HG03432 (cell line): ENCODE measurements at regions not wholly inside any gene's neighbourhood (a gene's known extent, or its start where the extent isn't known, plus 50 kb on each side); places are given as distances from the start of the nearest gene placed in this dataset.

Experiments used
- ATAC-seq: cut with Tn5 transposase; IDR thresholded peaks from one replicate; pipeline ENCODE4 v1.9.1; 2021; ENCODE audit warnings: mild to moderate bottlenecking, moderate library complexity; ENCODE audit not compliant: unreplicated experiment

DNA sequence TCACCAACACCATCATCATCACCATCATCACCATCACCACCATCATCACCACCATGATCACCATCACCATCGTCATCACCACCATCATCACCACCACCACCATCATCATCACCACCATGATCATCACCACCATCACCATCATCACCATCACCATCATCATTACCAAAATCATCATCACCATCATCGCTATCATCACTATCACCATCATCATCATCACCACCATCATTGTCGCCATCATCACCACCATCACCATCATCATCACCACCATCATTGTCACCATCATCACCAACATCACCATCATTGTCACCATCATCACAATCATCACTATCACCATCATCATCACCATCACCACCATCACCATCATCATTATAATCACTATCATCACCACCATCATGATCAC is 893.5 kb downstream of the TBC1D22A start:
- no peak for ATAC-seq

DNA sequence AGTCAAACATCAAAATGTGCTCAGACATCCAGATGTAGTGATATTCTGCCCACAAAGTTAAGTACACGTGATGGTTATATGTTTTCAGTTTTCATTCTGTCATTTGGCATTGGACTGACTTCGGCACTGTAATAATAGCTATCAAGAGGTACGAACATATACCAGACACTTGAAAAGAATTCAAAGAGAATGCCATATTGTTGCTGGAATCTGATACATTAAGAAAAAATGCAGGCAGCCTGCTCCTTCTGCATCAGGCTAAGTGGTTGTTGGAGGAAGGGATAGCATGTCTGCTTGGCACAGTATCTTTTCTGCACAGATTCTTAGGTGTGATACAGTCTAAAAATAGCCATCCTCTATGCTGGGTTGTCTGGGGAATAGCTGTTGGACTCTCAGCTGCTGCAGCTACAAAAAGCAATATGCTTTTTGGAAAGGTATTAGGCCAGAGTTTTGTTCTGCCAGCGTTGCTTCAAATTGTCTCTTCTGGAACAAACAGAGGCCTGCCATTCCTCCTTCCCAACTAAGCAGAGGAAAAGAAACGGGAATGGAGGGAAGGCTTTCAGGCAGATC is 892.6 kb downstream of the TBC1D22A start:
- no peak for ATAC-seq

- ATAC-seq: no peak
These were observed 891.5 kb downstream of the TBC1D22A start for GRCh38 chr22:47653921-47654320.

- ATAC-seq: no peak
These were observed 889.0 kb downstream of the TBC1D22A start for GRCh38 chr22:47651216-47651987.

GRCh38 chr22:47647720-47648119 is 885.3 kb downstream of the TBC1D22A start:
- ATAC-seq: no peak

DNA sequence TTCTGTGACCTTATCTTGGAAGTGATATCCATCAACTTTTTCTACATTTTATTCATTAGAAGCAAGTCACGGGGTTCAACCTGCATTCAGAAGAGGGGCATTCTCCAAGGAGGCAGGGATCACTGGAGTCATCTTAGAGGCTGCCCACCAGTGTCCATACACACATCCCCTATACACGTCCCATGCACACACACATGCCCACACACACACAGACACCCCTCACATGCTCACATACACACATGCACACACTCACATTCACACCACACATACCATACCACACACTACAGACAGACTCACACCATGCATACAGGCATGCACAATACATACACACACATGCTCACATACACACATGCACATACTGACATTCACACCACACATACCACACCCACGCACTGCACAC is 884.7 kb downstream of the TBC1D22A start:
- no peak for ATAC-seq

DNA sequence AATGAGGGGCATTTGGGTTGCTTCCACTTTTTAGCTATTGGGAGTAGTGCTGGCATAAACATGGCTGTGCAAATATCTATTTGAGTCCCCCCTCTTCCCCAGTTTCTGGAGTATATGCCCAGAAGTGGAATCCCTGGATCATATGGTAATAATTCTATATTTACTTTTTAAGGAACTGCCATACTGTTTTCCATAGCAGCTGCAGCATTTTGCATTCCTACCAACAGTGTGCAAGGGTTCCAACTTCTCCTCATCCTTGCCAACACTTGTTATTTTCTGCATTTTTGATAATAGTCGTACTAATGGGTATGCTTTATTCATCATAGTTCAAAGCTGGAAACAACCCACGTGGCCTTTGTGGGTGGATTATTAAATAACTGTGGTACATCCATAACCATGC is 883.5 kb downstream of the TBC1D22A start:
- ATAC-seq: no peak

- no peak for ATAC-seq
These were observed 883.0 kb downstream of the TBC1D22A start for GRCh38 chr22:47645450-47645914.

- no peak for ATAC-seq
These were observed 871.9 kb downstream of the TBC1D22A start for GRCh38 chr22:47634347-47634746.

- ATAC-seq: no peak
These were observed 870.7 kb downstream of the TBC1D22A start for GRCh38 chr22:47633111-47633510.

- no peak for ATAC-seq
These were observed 870.3 kb downstream of the TBC1D22A start for GRCh38 chr22:47632701-47633100.

- no peak for ATAC-seq
These were observed 869.2 kb downstream of the TBC1D22A start for GRCh38 chr22:47631571-47632102.

DNA sequence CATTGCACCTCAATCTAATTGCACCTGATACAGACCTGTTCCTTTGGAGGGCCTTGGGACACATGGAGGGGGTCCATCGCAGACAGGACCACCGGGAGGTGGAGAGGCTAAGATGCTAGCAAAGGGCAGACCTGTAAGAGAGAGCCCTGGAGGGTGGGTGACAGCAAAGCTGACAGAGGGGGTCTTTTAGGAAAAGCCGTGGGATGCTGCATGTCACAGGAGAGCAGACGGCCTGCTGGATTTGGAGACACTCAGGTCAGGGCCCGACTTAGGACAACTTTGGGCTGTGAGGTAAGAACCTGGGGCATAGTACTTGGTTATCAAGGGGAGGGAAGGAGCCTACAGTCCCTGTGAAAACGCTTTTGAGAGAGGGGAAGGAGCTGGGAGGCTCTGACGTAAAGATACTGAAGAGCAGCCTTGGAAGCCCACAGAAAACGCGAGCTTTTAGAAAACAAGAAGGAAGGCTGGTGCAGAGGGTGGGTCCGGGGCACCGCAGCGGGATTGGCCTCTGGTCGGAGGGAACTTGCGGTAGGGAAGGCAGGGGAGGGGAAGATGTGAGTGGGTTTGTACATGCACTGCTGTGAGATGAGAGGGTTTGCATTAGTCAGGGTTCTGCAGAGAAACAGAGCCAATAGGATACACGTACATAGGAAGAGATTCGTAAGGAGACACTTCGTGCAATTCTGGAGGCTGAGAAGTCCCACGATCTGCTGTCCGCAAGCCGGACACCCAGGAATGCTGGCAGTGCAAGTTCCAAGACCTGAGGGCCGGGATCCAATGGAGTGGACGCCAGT is 868.5 kb downstream of the TBC1D22A start:
- ATAC-seq: no peak

DNA sequence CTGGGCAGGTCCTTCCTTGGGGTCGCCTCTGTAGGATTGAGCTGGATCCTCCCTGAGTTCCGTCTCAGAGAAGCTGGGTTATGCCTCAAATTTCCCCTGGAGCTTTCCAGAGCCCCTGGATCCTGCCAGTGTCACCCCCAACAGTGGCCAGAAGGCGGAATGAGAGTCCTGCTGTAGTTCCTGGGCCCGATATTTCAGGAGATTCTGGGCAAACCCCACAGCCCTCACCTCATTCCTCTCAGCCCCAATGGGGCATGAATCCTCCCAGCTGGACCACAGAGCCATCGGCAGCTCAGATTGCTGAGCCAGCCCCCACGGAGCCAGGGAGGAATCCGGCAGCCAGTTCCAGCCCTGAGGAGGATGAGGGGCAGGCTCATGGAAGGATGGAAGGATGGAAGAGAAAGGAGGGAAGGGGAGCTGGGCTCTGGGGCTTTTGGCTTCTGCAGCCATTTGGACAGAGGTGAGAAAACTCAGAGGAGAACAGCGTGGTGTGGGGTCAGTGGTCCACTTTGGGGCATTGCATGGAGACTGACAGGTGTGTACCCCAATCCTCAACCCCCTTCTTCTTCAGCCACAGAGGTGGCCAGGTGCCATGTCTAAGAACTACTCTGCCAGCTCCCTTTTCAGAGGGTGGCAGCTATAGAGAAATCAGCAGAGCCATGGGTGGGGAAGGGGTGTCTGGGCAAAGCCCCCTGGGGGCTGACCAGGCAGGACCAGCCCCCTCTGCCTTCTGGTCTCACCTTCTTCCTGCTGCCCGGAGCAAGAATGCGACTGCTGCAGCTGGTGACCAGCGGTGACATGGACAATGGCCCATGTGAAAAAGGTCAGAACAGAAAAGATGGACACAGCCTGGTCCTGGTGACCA is 867.6 kb downstream of the TBC1D22A start:
- no peak for ATAC-seq

DNA sequence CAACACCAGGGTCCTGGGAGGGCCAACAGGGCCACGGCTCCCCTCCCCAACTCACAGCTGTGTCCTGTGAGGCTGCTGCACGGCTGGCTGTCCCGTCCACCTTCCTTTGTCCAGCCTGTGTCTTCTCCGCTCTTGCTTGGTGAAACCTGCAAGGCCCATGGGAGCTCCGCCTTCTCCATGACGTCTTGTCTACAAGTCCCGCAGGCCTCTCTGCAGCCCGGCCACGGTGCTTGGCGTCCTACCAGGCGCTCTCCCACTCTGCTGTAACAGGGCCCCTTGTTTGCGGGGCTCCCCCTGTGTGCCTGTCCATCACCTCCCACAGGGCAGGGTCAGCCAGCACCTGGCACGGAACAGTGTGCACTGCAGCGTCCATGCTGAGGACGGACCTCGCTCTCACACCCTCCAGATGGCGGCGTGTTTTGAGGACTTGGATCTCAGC is 866.8 kb downstream of the TBC1D22A start:
- no peak for ATAC-seq

GRCh38 chr22:47628477-47629272 is 866.2 kb downstream of the TBC1D22A start:
- no peak for ATAC-seq

DNA sequence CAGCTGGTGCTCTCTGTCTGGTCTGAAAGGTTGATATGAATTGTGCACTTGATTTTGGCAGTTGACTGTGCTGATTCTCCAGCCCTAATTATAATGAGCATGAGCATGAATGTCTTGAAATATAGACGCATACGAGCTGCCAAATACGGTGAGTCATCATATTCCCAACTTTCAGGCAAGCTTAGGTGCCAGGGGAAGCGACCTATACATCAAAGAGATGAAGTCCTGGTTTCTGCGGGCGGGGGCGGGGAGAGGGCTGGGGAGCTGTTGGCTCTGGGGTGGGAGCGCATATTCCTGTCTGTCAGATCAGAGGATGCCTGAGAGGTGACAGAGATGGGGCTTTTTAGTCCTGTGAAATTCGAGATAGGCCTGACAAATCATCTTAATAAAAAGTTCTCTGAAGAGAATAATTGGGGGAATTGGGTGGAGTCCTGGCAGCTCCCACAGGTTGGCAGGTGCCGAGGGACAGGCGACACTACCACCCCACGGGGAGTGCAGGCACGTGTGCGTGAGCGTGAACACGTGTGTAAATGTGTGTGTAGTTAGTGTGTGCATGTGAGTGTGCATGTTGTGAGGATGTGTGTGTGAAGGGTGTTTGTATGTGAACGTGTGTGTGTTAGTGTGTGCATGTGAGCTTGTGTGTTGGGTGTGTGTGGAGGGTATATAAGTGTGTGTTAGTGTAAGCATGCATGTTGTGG is 865.3 kb downstream of the TBC1D22A start:
- no peak for ATAC-seq

DNA sequence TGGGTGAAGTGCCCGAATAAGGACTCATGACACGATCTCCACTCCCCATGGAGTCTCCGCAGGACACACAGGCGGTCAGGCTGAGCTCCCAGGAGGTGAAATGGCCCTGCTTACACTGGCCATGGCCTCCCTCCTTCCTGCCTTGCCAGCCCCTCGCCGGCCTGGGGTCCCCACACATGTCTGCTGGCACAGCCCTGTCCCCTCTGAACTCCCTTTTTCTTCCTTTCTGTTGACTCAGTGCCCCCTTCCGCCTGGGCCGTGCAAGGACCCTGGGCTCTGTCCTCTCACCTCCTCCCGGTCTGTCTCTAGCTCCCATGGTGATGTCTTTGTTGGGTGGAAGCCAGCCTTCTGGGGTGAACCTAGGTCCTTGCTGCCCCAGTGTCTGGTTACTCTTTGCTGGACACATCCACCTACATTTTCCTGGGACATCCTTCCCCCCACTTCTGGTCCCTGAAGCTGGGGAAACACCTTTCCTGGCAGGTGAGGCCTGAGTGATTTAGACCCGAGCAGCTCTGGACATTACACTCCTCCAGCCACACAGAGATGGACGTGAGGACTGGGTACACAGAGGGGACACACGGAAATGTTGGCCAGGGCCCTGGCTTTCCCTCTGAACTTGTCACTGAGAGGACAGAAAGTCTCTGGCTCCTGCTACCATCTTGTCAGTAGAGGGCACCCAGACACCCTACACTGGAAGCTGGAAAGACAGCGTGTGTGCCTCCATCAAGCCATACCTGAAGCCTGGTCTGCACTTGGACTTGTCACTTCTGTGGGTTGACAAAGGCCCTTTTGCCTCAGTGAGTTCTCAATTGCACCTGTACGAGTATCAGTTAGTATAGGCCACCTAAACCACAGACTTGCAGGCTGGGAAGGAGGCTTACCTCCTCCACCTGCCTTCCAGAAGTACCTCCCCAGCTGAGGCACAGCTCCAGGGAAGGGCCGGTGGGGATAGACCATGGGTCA is 864.3 kb downstream of the TBC1D22A start:
- ATAC-seq: no peak
